HG03175 (cell line): ENCODE measurements at regions not wholly inside any gene's neighbourhood (a gene's known extent, or its start where the extent isn't known, plus 50 kb on each side); places are given as distances from the start of the nearest gene placed in this dataset.
A peak's percentile ranks its signal among the peaks of the same experiment; 100 is the strongest.

Experiments used
- ATAC-seq: cut with Tn5 transposase; IDR thresholded peaks from one replicate; pipeline ENCODE4 v1.9.1; 2021; ENCODE audit warnings: mild to moderate bottlenecking, moderate library complexity; ENCODE audit not compliant: unreplicated experiment

GRCh38 chr1:181255270-181255929 is 166.9 kb downstream of the IER5 start:
- ATAC-seq: no peak

- ATAC-seq: peak; percentile 90
Observed at GRCh38 chr1:181257117-181257516, 168.6 kb downstream of the IER5 start.

- no peak for ATAC-seq
Observed at GRCh38 chr1:181259026-181259745, 170.7 kb downstream of the IER5 start.

- no peak for ATAC-seq
Observed at GRCh38 chr1:181260271-181260670, 171.8 kb downstream of the IER5 start.

- no peak for ATAC-seq
Observed at GRCh38 chr1:181260994-181261393, 172.5 kb downstream of the IER5 start.

GRCh38 chr1:181262069-181262468 is 173.6 kb downstream of the IER5 start:
- no peak for ATAC-seq

GRCh38 chr1:181263444-181263843 is 174.9 kb downstream of the IER5 start:
- no peak for ATAC-seq

GRCh38 chr1:181264821-181265220 is 176.3 kb downstream of the IER5 start:
- ATAC-seq: no peak

- ATAC-seq: no peak
Observed at GRCh38 chr1:181284978-181285377, 196.5 kb downstream of the IER5 start.

GRCh38 chr1:181295217-181295616 is 188.1 kb upstream of the CACNA1E start:
- ATAC-seq: no peak

- ATAC-seq: no peak
Observed at GRCh38 chr1:181296180-181296579, 187.1 kb upstream of the CACNA1E start.

GRCh38 chr1:181308098-181308497 is 175.2 kb upstream of the CACNA1E start:
- no peak for ATAC-seq

- no peak for ATAC-seq
Observed at GRCh38 chr1:181310560-181310959, 172.8 kb upstream of the CACNA1E start.

- no peak for ATAC-seq
Observed at GRCh38 chr1:181312946-181313345, 170.4 kb upstream of the CACNA1E start.

- ATAC-seq: no peak
Observed at GRCh38 chr1:181313466-181313865, 169.9 kb upstream of the CACNA1E start.

- ATAC-seq: no peak
Observed at GRCh38 chr1:181314010-181314409, 169.3 kb upstream of the CACNA1E start.

- ATAC-seq: no peak
Observed at GRCh38 chr1:181314959-181315358, 168.4 kb upstream of the CACNA1E start.

GRCh38 chr1:181317261-181317930 is 165.9 kb upstream of the CACNA1E start:
- no peak for ATAC-seq

- no peak for ATAC-seq
Observed at GRCh38 chr1:181318022-181318857, 165.1 kb upstream of the CACNA1E start.

- no peak for ATAC-seq
Observed at GRCh38 chr1:181318858-181319235, 164.5 kb upstream of the CACNA1E start.

- no peak for ATAC-seq
Observed at GRCh38 chr1:181319907-181320306, 163.4 kb upstream of the CACNA1E start.
